NCI-H345 treated with DMSO at 0.1 percent for 48 hours (cell line): ENCODE measurements at regions not wholly inside any gene's neighbourhood (a gene's known extent, or its start where the extent isn't known, plus 50 kb on each side); places are given as distances from the start of the nearest gene placed in this dataset.

Experiments used
- DNase-seq: peaks from one replicate; lab custom pipeline; 2025; ENCODE audit not compliant: unreplicated experiment; lab: John Stamatoyannopoulos, UW

- DNase-seq, result no peak
Observed at GRCh38 chr5:175246889-175247520, 197.0 kb downstream of the DRD1 start.

- DNase-seq, result no peak
Observed at GRCh38 chr5:175246242-175246888, 197.6 kb downstream of the DRD1 start.

GRCh38 chr5:175243441-175243840 lies 200.5 kb downstream of the DRD1 start:
- DNase-seq, result no peak

DNA sequence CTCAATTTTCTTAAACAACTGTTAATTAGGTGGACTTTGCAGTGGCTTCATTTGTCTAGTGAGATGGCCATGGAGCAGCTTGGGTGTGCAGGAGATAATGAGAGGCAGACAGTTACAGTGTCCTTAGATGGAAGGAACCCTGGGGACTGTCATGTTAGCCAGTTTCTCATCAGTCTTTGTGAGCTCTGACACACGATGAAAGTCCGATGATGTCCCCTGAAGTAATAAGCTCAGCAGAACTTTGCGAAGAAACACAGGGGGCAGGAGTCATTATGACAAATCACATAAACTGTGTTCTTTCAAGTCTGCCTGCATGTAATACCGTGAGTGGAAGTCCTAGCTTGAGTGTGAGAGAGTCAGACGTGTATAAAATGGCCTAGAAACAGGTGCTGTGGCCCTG lies 201.8 kb downstream of the DRD1 start:
- no peak for DNase-seq

DNA sequence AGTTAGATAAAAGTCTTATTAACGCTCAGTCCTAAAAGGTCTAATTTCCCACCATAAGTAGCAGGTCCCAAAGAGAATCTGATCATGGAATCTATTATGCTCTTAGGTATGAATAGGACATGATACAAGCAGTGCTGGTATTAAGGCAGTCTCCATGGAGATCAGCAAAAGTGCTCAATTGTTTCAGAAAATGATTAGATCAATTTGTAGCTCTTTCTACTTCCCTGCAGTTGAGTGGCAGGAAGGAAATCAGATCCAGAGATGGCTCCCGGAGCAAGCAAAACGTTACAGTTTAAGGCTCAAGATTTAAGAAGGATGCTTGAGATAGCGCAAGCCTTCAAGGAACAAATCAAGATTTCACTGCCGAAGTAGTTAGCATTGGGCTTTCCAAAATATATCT lies 205.7 kb downstream of the DRD1 start:
- DNase-seq, result no peak

DNA sequence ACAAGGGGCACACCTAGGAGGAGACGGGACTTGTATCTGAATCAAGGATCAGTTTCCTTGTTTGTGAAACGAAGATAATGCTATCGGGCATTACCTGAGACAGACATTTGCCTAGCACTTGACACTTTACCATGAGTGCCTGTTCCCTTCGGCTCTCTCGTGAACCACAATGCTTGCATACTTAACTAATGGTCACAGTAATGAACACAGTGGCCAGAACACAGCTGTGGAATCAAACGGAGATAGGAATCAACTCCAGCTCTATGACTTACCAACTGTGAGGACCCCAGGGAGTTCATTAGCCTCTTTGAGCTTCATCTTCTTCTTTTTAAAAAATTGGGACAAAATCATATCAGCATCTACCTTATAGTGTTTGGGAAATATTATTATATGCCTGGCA lies 207.8 kb downstream of the DRD1 start:
- no peak for DNase-seq

- no peak for DNase-seq
Observed at GRCh38 chr5:175235251-175235960, 208.6 kb downstream of the DRD1 start.

GRCh38 chr5:175230299-175230698 lies 213.7 kb downstream of the DRD1 start:
- DNase-seq, result no peak

GRCh38 chr5:175226506-175226905 lies 217.5 kb downstream of the DRD1 start:
- no peak for DNase-seq

- DNase-seq, result no peak
Observed at GRCh38 chr5:175223291-175223690, 220.7 kb downstream of the DRD1 start.

GRCh38 chr5:175222621-175223020 lies 221.4 kb downstream of the DRD1 start:
- no peak for DNase-seq

DNA sequence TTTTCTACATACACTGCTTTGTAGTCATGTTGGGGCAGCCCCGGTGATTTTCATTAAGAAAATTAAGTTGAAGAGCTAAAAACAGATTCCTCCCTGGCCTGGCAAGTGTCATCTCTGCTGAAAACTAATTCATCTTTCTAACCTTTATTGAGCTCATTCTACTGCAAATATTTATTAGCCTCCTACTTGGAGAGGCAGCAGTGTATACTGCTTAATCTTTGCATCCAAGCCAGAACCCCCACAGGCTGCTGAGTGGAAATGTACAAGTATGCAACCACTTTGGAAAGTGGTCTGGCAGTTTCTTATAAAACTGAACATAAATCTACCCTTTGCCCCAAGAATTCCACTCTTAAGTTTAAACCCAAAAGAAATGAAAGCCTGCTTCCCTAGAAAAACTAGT lies 223.4 kb downstream of the DRD1 start:
- DNase-seq, result no peak

GRCh38 chr5:175219366-175219765 lies 224.6 kb downstream of the DRD1 start:
- DNase-seq, result no peak

- DNase-seq, result no peak
Observed at GRCh38 chr5:175216991-175217390, 227.0 kb downstream of the DRD1 start.

DNA sequence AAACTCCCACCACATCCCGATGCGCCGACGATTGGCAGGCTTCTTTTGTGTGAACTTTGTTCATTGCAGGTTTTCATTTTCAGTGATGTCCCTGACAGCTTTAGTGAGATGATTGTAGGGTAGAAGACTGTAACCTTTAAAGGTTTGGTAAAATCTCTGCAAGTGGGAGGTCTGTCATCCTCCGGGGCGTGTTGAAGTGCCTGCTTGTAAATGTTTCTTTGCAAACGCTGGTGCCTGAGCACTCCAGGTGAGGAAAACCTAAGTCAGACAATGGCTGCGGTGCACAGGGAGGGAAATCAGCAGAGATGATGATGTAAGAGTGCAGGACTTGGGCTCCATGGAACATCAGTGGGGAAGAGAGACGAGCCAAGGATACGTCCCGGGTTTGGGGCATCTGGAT lies 228.1 kb downstream of the DRD1 start:
- DNase-seq, result no peak

GRCh38 chr5:175214152-175214551 lies 229.8 kb downstream of the DRD1 start:
- no peak for DNase-seq

GRCh38 chr5:175211956-175212756 lies 231.8 kb downstream of the DRD1 start:
- DNase-seq, result no peak

DNA sequence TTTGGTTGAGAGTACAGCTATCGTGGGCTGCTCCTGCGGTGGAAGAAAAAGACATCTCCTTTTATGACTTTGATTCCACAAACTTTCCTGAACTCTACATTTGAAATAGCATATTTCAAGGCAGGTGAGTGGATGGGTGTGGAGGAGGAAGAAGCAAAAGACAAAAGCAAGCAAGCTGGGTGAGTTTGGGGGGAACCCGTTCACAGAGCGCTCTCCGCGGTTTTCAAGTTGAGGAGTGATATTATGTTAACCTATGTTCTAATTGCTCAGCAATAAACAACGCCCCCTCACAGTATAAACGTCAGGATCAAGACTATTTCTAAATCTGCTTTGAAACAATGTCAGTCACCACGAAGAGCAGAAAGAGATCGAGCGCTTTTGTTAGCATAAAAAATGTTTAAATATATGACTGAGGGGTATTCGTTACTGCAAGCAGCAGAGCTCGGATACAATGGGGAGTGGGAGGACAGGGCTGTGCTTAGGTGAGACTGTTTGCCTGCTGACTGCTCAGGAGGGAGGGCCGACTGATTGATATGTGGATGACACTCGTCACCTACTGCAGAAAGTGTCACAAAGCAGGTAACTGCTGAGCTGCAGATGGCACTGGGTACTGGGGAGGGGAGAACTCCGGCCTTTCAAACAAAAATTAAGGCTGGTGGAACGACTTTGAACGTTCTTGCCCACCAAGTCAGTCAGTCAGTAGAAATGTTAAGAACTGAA lies 236.5 kb downstream of the DRD1 start:
- no peak for DNase-seq

GRCh38 chr5:175206669-175207068 lies 237.3 kb downstream of the DRD1 start:
- no peak for DNase-seq

- DNase-seq, result peak; percentile 44
Observed at GRCh38 chr5:175202463-175203068, 241.4 kb downstream of the DRD1 start.

- DNase-seq, result no peak
Observed at GRCh38 chr5:175201393-175201792, 242.6 kb downstream of the DRD1 start.
